Fibroblast of villous mesenchyme (primary cell): ENCODE measurements at regions not wholly inside any gene's neighbourhood (a gene's known extent, or its start where the extent isn't known, plus 50 kb on each side); places are given as distances from the start of the nearest gene placed in this dataset.

Experiments
- DNase-seq: peaks from one replicate; pipeline ENCODE4 v3.0.0-alpha.2; 2010; ENCODE audit warnings: low read depth
- H3K4me3 ChIP-seq: 2 replicates; pipeline ENCODE4 v1.5.1; 2011; ENCODE audit warnings: low read depth, mild to moderate bottlenecking, low read length
- TF ChIP-seq, protein P1 (sequence below): IDR thresholded peaks from 2 replicates; pipeline ENCODE4 v1.5.1; 2012; ENCODE audit warnings: low read depth, mild to moderate bottlenecking, low read length; ENCODE audit not compliant: insufficient read depth

GRCh38 chr2:65846989-65847678, 414.7 kb upstream of the SPRED2 start:
- DNase-seq = no peak
- no peak overlapping the region for H3K4me3 ChIP-seq
- TF ChIP-seq, protein P1, sequence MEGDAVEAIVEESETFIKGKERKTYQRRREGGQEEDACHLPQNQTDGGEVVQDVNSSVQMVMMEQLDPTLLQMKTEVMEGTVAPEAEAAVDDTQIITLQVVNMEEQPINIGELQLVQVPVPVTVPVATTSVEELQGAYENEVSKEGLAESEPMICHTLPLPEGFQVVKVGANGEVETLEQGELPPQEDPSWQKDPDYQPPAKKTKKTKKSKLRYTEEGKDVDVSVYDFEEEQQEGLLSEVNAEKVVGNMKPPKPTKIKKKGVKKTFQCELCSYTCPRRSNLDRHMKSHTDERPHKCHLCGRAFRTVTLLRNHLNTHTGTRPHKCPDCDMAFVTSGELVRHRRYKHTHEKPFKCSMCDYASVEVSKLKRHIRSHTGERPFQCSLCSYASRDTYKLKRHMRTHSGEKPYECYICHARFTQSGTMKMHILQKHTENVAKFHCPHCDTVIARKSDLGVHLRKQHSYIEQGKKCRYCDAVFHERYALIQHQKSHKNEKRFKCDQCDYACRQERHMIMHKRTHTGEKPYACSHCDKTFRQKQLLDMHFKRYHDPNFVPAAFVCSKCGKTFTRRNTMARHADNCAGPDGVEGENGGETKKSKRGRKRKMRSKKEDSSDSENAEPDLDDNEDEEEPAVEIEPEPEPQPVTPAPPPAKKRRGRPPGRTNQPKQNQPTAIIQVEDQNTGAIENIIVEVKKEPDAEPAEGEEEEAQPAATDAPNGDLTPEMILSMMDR = no peak

GRCh38 chr2:65845442-65846182, 413.2 kb upstream of the SPRED2 start:
- TF ChIP-seq, protein P1 = no peak
- H3K4me3 ChIP-seq = no peak overlapping the region
- peak; percentile 2 for DNase-seq

- DNase-seq = no peak
- no peak overlapping the region for H3K4me3 ChIP-seq
- TF ChIP-seq, protein P1 = no peak
Measured at GRCh38 chr2:65842104-65842503, 409.7 kb upstream of the SPRED2 start.

DNA sequence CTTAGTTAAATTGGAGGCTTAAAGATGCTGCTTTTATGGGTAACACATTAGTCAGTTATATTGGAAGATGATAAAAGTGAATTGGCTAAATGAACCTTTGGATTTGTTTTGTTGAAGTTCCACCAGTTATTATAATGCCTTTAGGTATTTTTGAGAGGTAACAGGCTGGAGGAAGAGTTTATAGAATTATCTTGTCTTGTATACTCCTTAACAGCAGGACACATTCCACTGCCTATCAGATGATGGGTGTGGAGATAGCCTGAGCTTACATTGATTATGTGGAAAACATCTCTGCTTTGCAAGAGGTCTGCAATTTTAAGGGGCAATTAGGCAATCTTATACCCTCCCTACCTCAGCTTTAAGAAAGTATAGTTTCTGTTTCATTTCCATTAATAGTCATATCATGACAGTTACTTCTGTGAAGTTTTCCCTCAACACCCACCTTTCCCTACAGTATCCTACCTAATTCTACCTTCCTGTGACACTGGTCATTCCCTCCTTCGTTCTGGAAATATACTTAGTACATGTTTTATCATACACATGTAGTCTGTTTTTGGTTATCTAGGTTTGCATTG, 403.7 kb upstream of the SPRED2 start:
- no peak overlapping the region for H3K4me3 ChIP-seq
- TF ChIP-seq, protein P1 = no peak
- DNase-seq = no peak

DNA sequence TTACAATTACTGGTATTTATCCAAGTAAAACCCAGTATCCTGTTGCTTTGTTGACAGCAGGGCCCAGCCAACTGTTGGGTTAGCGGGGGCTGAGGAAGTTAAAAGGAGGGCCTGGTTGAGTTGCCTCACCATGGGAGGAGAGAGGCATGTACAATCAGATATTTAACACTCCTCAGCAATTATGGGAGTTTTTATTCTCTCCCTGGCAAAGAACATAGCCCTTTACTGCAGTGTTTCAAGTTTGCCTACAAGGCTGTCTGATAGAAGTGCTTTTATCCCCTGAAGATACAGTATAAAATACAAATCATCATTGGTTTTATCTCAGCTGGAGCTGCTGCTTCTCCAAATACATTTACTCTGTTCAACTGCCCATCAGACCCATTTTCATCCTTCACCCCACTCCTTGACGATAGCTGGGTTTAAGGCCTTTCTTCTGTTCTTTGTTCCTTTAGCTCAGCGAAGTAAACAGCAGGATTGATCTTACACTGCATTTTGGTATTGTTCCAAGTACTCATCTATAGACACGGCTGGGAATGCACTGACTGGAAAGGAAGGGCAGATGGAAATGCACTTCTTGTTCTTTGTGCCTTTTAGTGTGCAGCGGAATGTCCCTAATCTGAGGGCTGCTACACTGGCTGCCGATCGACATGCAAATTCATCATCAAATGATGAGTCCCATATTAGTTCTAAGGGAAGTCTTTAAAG, 402.5 kb upstream of the SPRED2 start:
- no peak for DNase-seq
- TF ChIP-seq, protein P1 = no peak
- no peak overlapping the region for H3K4me3 ChIP-seq

DNA sequence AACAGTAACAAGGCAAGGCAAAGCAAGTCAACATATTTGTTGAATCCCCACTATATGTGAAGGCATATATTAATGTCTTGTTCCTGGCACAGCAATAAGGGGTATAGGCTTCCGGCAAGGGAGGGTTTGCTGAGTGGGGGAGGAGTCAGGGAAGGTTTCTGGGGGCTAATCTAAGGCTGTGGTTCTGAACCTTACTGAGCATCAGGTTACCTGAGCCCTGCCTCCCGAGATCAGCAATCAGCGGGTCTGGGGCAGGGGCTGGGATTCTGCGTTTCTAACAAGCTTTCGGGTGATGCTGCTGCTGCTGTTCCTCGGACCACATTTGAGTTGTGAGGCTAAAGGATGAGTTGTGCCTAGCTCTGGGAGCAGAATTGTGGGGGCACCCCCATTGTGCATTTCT, 401.7 kb upstream of the SPRED2 start:
- no peak for DNase-seq
- TF ChIP-seq, protein P1 = no peak
- no peak overlapping the region for H3K4me3 ChIP-seq
